Cardiac fibroblast (primary cell): ENCODE measurements at regions not wholly inside any gene's neighbourhood (a gene's known extent, or its start where the extent isn't known, plus 50 kb on each side); places are given as distances from the start of the nearest gene placed in this dataset.
"Not testable (repeated sequence)": the region's sequence is repeated elsewhere in the genome, so short reads cannot be mapped to it uniquely, and the experiment has no call there.

Experiments
- DNase-seq, 2 donors: peaks; one replicate each; pipeline versions ENCODE4 v3.0.0 to v3.0.0-alpha.2; 2010; ENCODE audit warnings: low read depth in 2 of 2
- H3K4me3 ChIP-seq, 2 donors: replicated peaks in 1 of 2; 1 replicate in 1 of 2; 2 replicates in 1 of 2; pipeline ENCODE4 v1.5.1; 2011; ENCODE audit warnings: low read depth in 2 of 2, low read length in 2 of 2, mild to moderate bottlenecking in 2 of 2, moderate library complexity in 1 of 2
- CTCF ChIP-seq: IDR thresholded peaks from one replicate; pipeline ENCODE4 v1.5.1; 2011; ENCODE audit warnings: low read depth, mild to moderate bottlenecking, low read length, inconsistent platforms

- peak; percentile 28 for TF ChIP-seq CTCF
- DNase-seq, H3K4me3 ChIP-seq: not testable (repeated sequence)
Observed at GRCh38 chr5:1653698-1654651, 130.2 kb upstream of the LPCAT1 start.

GRCh38 chr5:1652873-1653697, 129.3 kb upstream of the LPCAT1 start:
- TF ChIP-seq CTCF = no peak

GRCh38 chr5:1651971-1652872, 128.5 kb upstream of the LPCAT1 start:
- H3K4me3 ChIP-seq = no peak overlapping the region
- TF ChIP-seq CTCF = no peak

More at GRCh38 chr5:1652873-1653697, 129.3 kb upstream of the LPCAT1 start:
- H3K4me3 ChIP-seq = no peak overlapping the region
- DNase-seq = peak in 1 of 2 donors; percentile 20

GRCh38 chr5:1651250-1651649, 127.5 kb upstream of the LPCAT1 start:
- no peak for TF ChIP-seq CTCF
- H3K4me3 ChIP-seq = no peak overlapping the region

More at GRCh38 chr5:1651971-1652872, 128.5 kb upstream of the LPCAT1 start:
- no peak for DNase-seq

GRCh38 chr5:1649554-1649953, 125.8 kb upstream of the LPCAT1 start:
- no peak for DNase-seq
- no peak for TF ChIP-seq CTCF
- no peak overlapping the region for H3K4me3 ChIP-seq

More at GRCh38 chr5:1651250-1651649, 127.5 kb upstream of the LPCAT1 start:
- no peak for DNase-seq

- DNase-seq = peak; percentile 7 to 63
- H3K4me3 ChIP-seq = no peak overlapping the region
- no peak for TF ChIP-seq CTCF
Observed at GRCh38 chr5:1648806-1649205, 125.0 kb upstream of the LPCAT1 start.
